B cell (primary cell): ENCODE measurements at regions not wholly inside any gene's neighbourhood (a gene's known extent, or its start where the extent isn't known, plus 50 kb on each side); places are given as distances from the start of the nearest gene placed in this dataset.

Experiments used
- ATAC-seq: fragments of 200-7000 bp; cut with Tn5 transposase; one replicate; pipeline ENCODE4 v1.10.0; 2021; ENCODE audit warnings: low read depth, mild to moderate bottlenecking, moderate number of reproducible peaks, moderate library complexity
- CTCF ChIA-PET: fragments of 350-600 bp; sonication (Branson Sonifier 250); formaldehyde crosslinking; loops from one replicate; lab custom pipeline; 2021; ENCODE audit warnings: antibody characterized with exemption, inconsistent platforms; lab: Charles Lee
- POLR2A ChIA-PET: fragments of 350-600 bp; sonication (Branson Sonifier 250); formaldehyde crosslinking; loops from one replicate; lab custom pipeline; 2021; ENCODE audit warnings: antibody characterized with exemption; lab: Charles Lee
- DNase-seq: peaks from one replicate; pipeline ENCODE4 v3.0.0; 2013
- H2AFZ ChIP-seq: 2 replicates; pipeline ENCODE4 v1.6.1; 2012; ENCODE audit warnings: mild to moderate bottlenecking, low read depth, low read length; ENCODE audit not compliant: insufficient read depth, poor library complexity, severe bottlenecking
- H3K27ac ChIP-seq, 2 donors: 1 replicate in 1 of 2; 2 replicates in 1 of 2; pipeline ENCODE4 v1.5.1; 2012 to 2013; ENCODE audit warnings: low read length in 2 of 2, mild to moderate bottlenecking in 2 of 2, moderate library complexity in 1 of 2
- H3K27me3 ChIP-seq, 4 experiments: fragments of 200-600 bp in 1 of 4; sonication (generic) in 1 of 4; replicated peaks in 1 of 4; 1 replicate in 2 of 4; 2 replicates in 2 of 4; pipeline versions ENCODE4 v1.6.1 to v1.7.0; 2013 to 2016; ENCODE audit warnings: low read length in 3 of 4, mild to moderate bottlenecking in 2 of 4, mixed read lengths in 1 of 4, moderate library complexity in 1 of 4; ENCODE audit not compliant: insufficient read depth in 4 of 4, control insufficient read depth in 3 of 4; ENCODE audit errors: control extremely low read depth in 1 of 4
- H3K36me3 ChIP-seq, 2 experiments: replicated peaks in 1 of 2; 1 replicate in 1 of 2; 2 replicates in 1 of 2; pipeline versions ENCODE4 v1.6.1 to v1.7.1; 2013; ENCODE audit warnings: low read length in 1 of 2; ENCODE audit not compliant: insufficient read depth in 2 of 2, control insufficient read depth in 1 of 2; ENCODE audit errors: control extremely low read depth in 1 of 2, extremely low read depth in 1 of 2
- H3K4me1 ChIP-seq, 2 donors: fragments of 200-600 bp in 1 of 2; sonication (generic) in 1 of 2; 1 replicate in 1 of 2; 2 replicates in 1 of 2; pipeline versions ENCODE4 v1.5.1 to v1.6.1; 2013 to 2017; ENCODE audit warnings: low read length in 2 of 2; ENCODE audit not compliant: control insufficient read depth in 2 of 2, insufficient read depth in 2 of 2
- H3K4me2 ChIP-seq: replicated peaks from 2 replicates; pipeline ENCODE3; 2012; ENCODE audit warnings: mild to moderate bottlenecking, low read depth, low read length; ENCODE audit not compliant: poor library complexity, severe bottlenecking
- H3K4me3 ChIP-seq, 5 experiments: fragments of 200-600 bp in 1 of 5; sonication (generic) in 1 of 5; 1 replicate in 3 of 5; 2 replicates in 2 of 5; pipeline versions ENCODE4 v1.5.1 to v1.7.0; 2011 to 2016; ENCODE audit warnings: low read length in 4 of 5, mild to moderate bottlenecking in 4 of 5, low read depth in 2 of 5, control low read depth in 1 of 5, moderate library complexity in 1 of 5; ENCODE audit not compliant: insufficient read depth in 1 of 5; ENCODE audit errors: control extremely low read depth in 1 of 5, extremely low read depth in 1 of 5
- H3K79me2 ChIP-seq: fragments of 200-600 bp; sonication (generic); one replicate; pipeline ENCODE4 v1.6.0; 2016; ENCODE audit warnings: low read length; ENCODE audit not compliant: control insufficient read depth, insufficient read depth
- H3K9ac ChIP-seq: fragments of 200-600 bp; sonication (generic); 2 replicates; pipeline ENCODE4 v1.6.1; 2017; ENCODE audit warnings: mild to moderate bottlenecking, low read length, moderate library complexity
- H3K9me3 ChIP-seq, 3 donors: one replicate each; pipeline versions ENCODE4 v1.6.1 to v1.7.1; 2013; ENCODE audit warnings: low read length in 2 of 3; ENCODE audit not compliant: control insufficient read depth in 2 of 3, insufficient read depth in 1 of 3; ENCODE audit errors: control extremely low read depth in 1 of 3
- H4K20me1 ChIP-seq: 2 replicates; pipeline ENCODE4 v1.6.0; 2012; ENCODE audit warnings: mild to moderate bottlenecking, low read length; ENCODE audit not compliant: insufficient read depth, control insufficient read depth, poor library complexity, severe bottlenecking
- H3K27ac Mint-ChIP-seq: one replicate; pipeline ENCODE4 v1.8.0; 2021; ENCODE audit warnings: mixed read lengths
- H3K27me3 Mint-ChIP-seq: one replicate; pipeline ENCODE4 v1.8.0; 2021; ENCODE audit warnings: mixed read lengths
- H3K4me1 Mint-ChIP-seq: one replicate; pipeline ENCODE4 v1.8.0; 2021; ENCODE audit warnings: mixed read lengths
- H3K4me3 Mint-ChIP-seq: one replicate; pipeline ENCODE4 v1.8.0; 2021; ENCODE audit warnings: mixed read lengths
- H3K9me3 Mint-ChIP-seq: one replicate; pipeline ENCODE4 v1.8.0; 2022; ENCODE audit warnings: mixed read lengths; ENCODE audit not compliant: insufficient read depth
- CTCF ChIP-seq: fragments of 200-600 bp; IDR thresholded peaks from one replicate; pipeline ENCODE4 v1.8.0; 2022; ENCODE audit warnings: antibody characterized with exemption, mild to moderate bottlenecking
- EZH2 ChIP-seq: IDR thresholded peaks from 2 replicates; pipeline ENCODE4 v1.6.1; 2012; ENCODE audit warnings: borderline replicate concordance, low read depth, mild to moderate bottlenecking, moderate library complexity, low read length; ENCODE audit not compliant: insufficient read depth, poor library complexity, severe bottlenecking
- WGBS: methylation state at CpG from one replicate; pipeline ENCODE4 v1.1.5; 2013; ENCODE audit warnings: missing lambda C conversion rate; ENCODE audit not compliant: insufficient coverage; 5-methylcytosine and 5-hydroxymethylcytosine counted together
- intact Hi-C: fragments of 100-400 bp; cut with micrococcal nuclease; formaldehyde crosslinking; loops from one replicate; pipeline ENCODE4 v1.10.0; 2022

DNA sequence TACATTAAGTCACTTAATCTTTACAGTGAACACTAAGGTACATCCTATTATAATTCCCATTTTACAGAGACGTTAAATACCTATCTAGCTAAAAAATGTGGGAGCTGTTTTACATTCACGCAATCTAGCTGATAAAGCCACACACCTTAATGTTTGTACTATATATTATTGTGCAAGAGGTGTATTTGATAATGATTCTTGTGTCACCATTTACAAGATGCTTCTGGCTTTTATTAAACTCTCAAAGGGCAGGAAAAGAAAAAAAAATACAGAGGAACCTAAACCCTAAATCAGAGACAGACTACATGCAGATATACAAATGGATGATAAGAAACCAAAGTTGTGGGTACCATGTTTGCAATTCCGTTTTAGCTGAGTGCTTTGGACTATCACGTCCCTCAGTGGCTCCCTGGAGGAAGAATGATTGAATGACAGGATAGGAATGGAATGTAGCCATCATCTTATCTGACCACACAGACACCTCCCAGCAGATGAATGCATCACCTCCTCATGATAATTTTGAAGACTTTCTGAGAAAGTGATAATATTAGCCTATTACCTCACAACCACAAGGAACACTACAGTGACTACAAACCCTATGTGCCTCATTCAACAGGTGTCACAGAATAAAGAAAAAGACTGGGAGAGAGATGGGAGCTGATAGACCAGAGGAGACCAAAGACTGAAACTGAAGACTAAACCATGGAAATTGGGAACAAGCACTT is 230.5 kb upstream of the SERP2 start:
- no peak overlapping the region for H3K9ac ChIP-seq
- Mint-ChIP-seq H3K4me3 (peak overlapping the region; percentile 96), H3K27me3 (peaks cover 4% of the 10 kb centered on the region), H3K4me1 (peaks cover 33% of the 10 kb centered on the region), H3K27ac (no peak overlapping the region), H3K9me3 (no peaks in the 10 kb centered on the region)
- peak; percentile 14 for DNase-seq
- H3K9me3 ChIP-seq = no peaks in the 10 kb centered on the region
- ChIA-PET CTCF (no interaction called here), POLR2A (no interaction called here)
- H2AFZ ChIP-seq = peak overlapping the region; percentile 96
- no CpG with 5 or more reads among the region's 4 CpGs for WGBS
- H3K4me3 ChIP-seq = peak overlapping the region in 1 of 5 experiments; percentile 74
- no peaks in the 10 kb centered on the region for H3K79me2 ChIP-seq
- ATAC-seq = no peak
- peak overlapping the region; percentile 95 for H3K4me2 ChIP-seq
- no peaks in the 10 kb centered on the region for H3K36me3 ChIP-seq
- TF ChIP-seq EZH2 (no peak), CTCF (no peak)
- no peaks in the 10 kb centered on the region for H4K20me1 ChIP-seq
- H3K27ac ChIP-seq = no peak overlapping the region
- intact Hi-C loops = loop anchor here (1.0 to 5.0 kb wide), 6 partner anchors 116 to 829 kb away; partner anchors contain the start of gene TSC22D1
- H3K27me3 ChIP-seq = no peaks in the 10 kb centered on the region
- H3K4me1 ChIP-seq = peaks cover 22 to 26% of the 10 kb centered on the region in 2 donors

DNA sequence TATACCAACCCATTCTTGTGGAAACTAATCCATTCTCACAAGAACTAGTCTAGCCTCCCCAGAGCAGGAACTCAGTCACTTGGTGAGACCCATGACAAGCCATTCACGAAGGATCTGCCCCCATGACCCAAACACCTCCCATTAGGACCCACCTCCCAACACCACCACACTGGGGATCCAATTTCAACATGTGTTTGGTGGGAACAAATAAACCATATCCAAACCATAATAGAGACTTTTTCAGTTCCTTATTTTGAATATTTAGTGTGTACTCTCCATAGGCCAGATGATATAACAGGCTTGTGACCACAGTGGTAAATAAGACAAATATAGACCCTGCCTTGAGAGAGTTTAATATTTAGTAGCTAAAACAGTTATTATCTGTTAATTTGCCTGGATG is 227.5 kb upstream of the SERP2 start:
- H3K79me2 ChIP-seq = no peaks in the 10 kb centered on the region
- intact Hi-C loops = no loop called here
- ChIA-PET CTCF (no interaction called here), POLR2A (no interaction called here)
- no peaks in the 10 kb centered on the region for H3K27me3 ChIP-seq
- WGBS = no CpG with 5 or more reads among the region's 1 CpG
- no peak overlapping the region for H2AFZ ChIP-seq
- no peak overlapping the region for H3K4me3 ChIP-seq
- Mint-ChIP-seq H3K4me3 (peak overlapping the region; percentile 3), H3K4me1 (peaks cover 29% of the 10 kb centered on the region), H3K27ac (no peak overlapping the region), H3K9me3 (no peaks in the 10 kb centered on the region), H3K27me3 (peaks cover 4% of the 10 kb centered on the region)
- no peaks in the 10 kb centered on the region for H3K9me3 ChIP-seq
- no peak overlapping the region for H3K9ac ChIP-seq
- ATAC-seq (no peak), DNase-seq (peak; percentile 19)
- H3K36me3 ChIP-seq = no peaks in the 10 kb centered on the region
- H4K20me1 ChIP-seq = no peaks in the 10 kb centered on the region
- H3K27ac ChIP-seq = no peak overlapping the region
- TF ChIP-seq CTCF = no peak
- no peak for TF ChIP-seq EZH2
- peak overlapping the region; percentile 35 for H3K4me2 ChIP-seq
- peaks cover 19 to 23% of the 10 kb centered on the region in 2 donors for H3K4me1 ChIP-seq
